GM12878 (cell line): ENCODE measurements at regions not wholly inside any gene's neighbourhood (a gene's known extent, or its start where the extent isn't known, plus 50 kb on each side); places are given as distances from the start of the nearest gene placed in this dataset.

Experiments used
- ATAC-seq: fragments of 200-7000 bp; cut with Tn5 transposase; 3 replicates; pipeline ENCODE4 v1.9.1; 2020; ENCODE audit warnings: mild to moderate bottlenecking, moderate library complexity
- BruUV-seq: library from RNA; stranded (reverse); fragments of 400-500 nt; replicated peaks from 2 replicates; lab custom pipeline; 2021; lab: Mats Ljungman, UMichigan
- CTCF ChIA-PET: fragments of 300-600 bp; sonication (Branson Sonifier 250); formaldehyde crosslinking; extraction: SDS; loops from one replicate; lab custom pipeline; 2021; ENCODE audit warnings: inconsistent platforms; lab: Yijun Ruan, JAX
- POLR2A ChIA-PET: fragments of 350-600 bp; formaldehyde crosslinking; extraction: SDS; loops from one replicate; lab custom pipeline; 2021; ENCODE audit warnings: inconsistent platforms; lab: Charles Lee
- RAD21 ChIA-PET: fragments of 300-600 bp; sonication (Branson Sonifier 250); formaldehyde crosslinking; loops from one replicate; lab custom pipeline; 2023; ENCODE audit warnings: antibody characterized with exemption; ENCODE audit not compliant: unreplicated experiment; lab: Charles Lee
- SMC1A ChIA-PET: fragments of 300-600 bp; sonication (Branson Sonifier 250); formaldehyde crosslinking; loops from one replicate; lab custom pipeline; 2023; ENCODE audit not compliant: unreplicated experiment, uncharacterized antibody; lab: Charles Lee
- DNase-seq: peaks from one replicate; pipeline ENCODE4 v3.0.0-alpha.2; 2011; ENCODE audit warnings: low read depth, low spot score
- FAIRE-seq: peaks from 3 replicates; lab custom pipeline; 2011; peaks lifted over from hg19 to GRCh38; lab: Jason Lieb, UNC
- H2AFZ ChIP-seq: 2 replicates; pipeline ENCODE4 v1.6.0; 2011; ENCODE audit warnings: low read depth, low read length, control low read depth; ENCODE audit not compliant: control insufficient read depth
- H3K27ac ChIP-seq: 2 replicates; pipeline ENCODE4 v1.5.1; 2011; ENCODE audit warnings: control low read depth; ENCODE audit not compliant: control insufficient read depth, insufficient read depth
- H3K27me3 ChIP-seq, 2 experiments: replicated peaks in 1 of 2; 2 replicates each; pipeline versions ENCODE4 v1.6.0 to v1.6.1; 2011; ENCODE audit warnings: low read length in 1 of 2; ENCODE audit not compliant: control insufficient read depth in 2 of 2, insufficient read depth in 2 of 2
- H3K36me3 ChIP-seq, 2 experiments: 2 replicates each; pipeline ENCODE4 v1.5.1; 2011; ENCODE audit warnings: low read length in 1 of 2; ENCODE audit not compliant: control insufficient read depth in 2 of 2, insufficient read depth in 2 of 2
- H3K4me1 ChIP-seq: 2 replicates; pipeline ENCODE4 v1.6.1; 2011; ENCODE audit warnings: mild to moderate bottlenecking, low read length, moderate library complexity, mixed read lengths; ENCODE audit not compliant: control insufficient read depth, insufficient read depth
- H3K4me2 ChIP-seq: 2 replicates; pipeline ENCODE4 v1.6.0; 2011; ENCODE audit warnings: control low read depth; ENCODE audit not compliant: control insufficient read depth, insufficient read depth
- H3K4me3 ChIP-seq: fragments of 200-600 bp; sonication (generic); 2 replicates; pipeline ENCODE4 v1.5.1; 2016
- H3K79me2 ChIP-seq: 2 replicates; pipeline ENCODE4 v1.6.0; 2011; ENCODE audit warnings: low read length; ENCODE audit not compliant: control insufficient read depth, insufficient read depth
- H3K9ac ChIP-seq: 2 replicates; pipeline ENCODE4 v1.8.0; 2011; ENCODE audit warnings: low read length, control low read depth, mixed read lengths; ENCODE audit not compliant: control insufficient read depth, insufficient read depth
- H3K9me3 ChIP-seq: replicated peaks from 3 replicates; pipeline ENCODE4 v1.5.1; 2011; ENCODE audit warnings: mild to moderate bottlenecking, low read length; ENCODE audit not compliant: control insufficient read depth, insufficient read depth
- H4K20me1 ChIP-seq: 2 replicates; pipeline ENCODE4 v1.6.0; 2011; ENCODE audit not compliant: control insufficient read depth, insufficient read depth
- CEBPZ ChIP-seq: fragments of 150-350 bp; IDR thresholded peaks from 2 replicates; pipeline ENCODE4 v1.6.1; 2016; ENCODE audit warnings: low read depth, low read length
- FOXM1 ChIP-seq: IDR thresholded peaks from 2 replicates; pipeline ENCODE4 v1.6.1; 2012; ENCODE audit warnings: low read depth, mild to moderate bottlenecking, inconsistent platforms, low read length, moderate library complexity
- MLLT1 ChIP-seq: fragments of 450-650 bp; IDR thresholded peaks from 2 replicates; pipeline ENCODE4 v1.6.1; 2016; ENCODE audit warnings: mild to moderate bottlenecking
- WRNIP1 ChIP-seq: IDR thresholded peaks from 2 replicates; pipeline ENCODE4 v1.6.1; 2011; ENCODE audit warnings: low read depth, low read length, improper control_type of control experiment, borderline replicate concordance
- WGBS: methylation state at CpG from one replicate; pipeline ENCODE4 v1.1.6; 2016; ENCODE audit warnings: low lambda C conversion rate; ENCODE audit not compliant: insufficient replicate concordance, insufficient coverage; ENCODE audit errors: missing lambda C conversion rate; 5-methylcytosine and 5-hydroxymethylcytosine counted together
- in situ Hi-C: fragments of 300-500 bp; cut with MboI; formaldehyde crosslinking; loops from 9 replicates; pipeline ENCODE4 v1.14.3; 2018; ENCODE audit warnings: mixed read lengths
- intact Hi-C: fragments of 100-400 bp; cut with micrococcal nuclease; formaldehyde crosslinking; loops from one replicate; pipeline ENCODE4 v1.14.2; 2022; ENCODE audit not compliant: unreplicated experiment

- intact Hi-C loops = no loop called here
- FAIRE-seq (no peak), ATAC-seq (no peak; the same call in 2 of the 3 replicates), DNase-seq (no peak)
- H3K9me3 ChIP-seq = no peaks in the 10 kb centered on the region; the same call in 2 of the 3 replicates
- 0 out of 2 replicates have a peak overlapping the region, but pooled peaks have one; percentile 32 for H3K4me3 ChIP-seq
- H4K20me1 ChIP-seq = no peaks in the 10 kb centered on the region
- H3K4me1 ChIP-seq = peaks cover 32% of the 10 kb centered on the region
- no TSS peak for BruUV-seq
- no peaks in the 10 kb centered on the region; the same call in 1 of the 2 replicates for H3K79me2 ChIP-seq
- H3K27me3 ChIP-seq = no peaks in the 10 kb centered on the region
- peak overlapping the region; percentile 21 for H3K4me2 ChIP-seq
- in situ Hi-C loops = no loop called here
- no peak overlapping the region for H3K9ac ChIP-seq
- peak overlapping the region; percentile 76 for H2AFZ ChIP-seq
- peak overlapping the region; percentile 4 for H3K27ac ChIP-seq
- H3K36me3 ChIP-seq = no peaks in the 10 kb centered on the region
- TF ChIP-seq WRNIP1 (no peak), FOXM1 (0 out of 2 replicates have a peak, but pooled peaks have one; percentile 4)
- TF ChIP-seq, all 136 proteins: peak for 1
- ChIA-PET CTCF (interaction anchor here (0.5 to 2.0 kb wide), 7 partner anchors 10 to 175 kb away, joined by 3 to 7 read pairs (median 4); no protein-coding TSS in a partner anchor), SMC1A (interaction anchor here (0.9 to 4.2 kb wide), 15 partner anchors 9 to 570 kb away, joined by 3 to 25 read pairs (median 4); no protein-coding TSS in a partner anchor), POLR2A (interaction anchor here (1.0 to 1.1 kb wide), 3 partner anchors 10 to 210 kb away, joined by 3 read pairs; no protein-coding TSS in a partner anchor), RAD21 (interaction anchor here (0.7 to 9.6 kb wide), 10 partner anchors 10 to 117 kb away, joined by 3 to 74 read pairs (median 4); no protein-coding TSS in a partner anchor)
Observed at GRCh38 chr2:57877811-57878170, 168.8 kb upstream of the VRK2 start.

DNA sequence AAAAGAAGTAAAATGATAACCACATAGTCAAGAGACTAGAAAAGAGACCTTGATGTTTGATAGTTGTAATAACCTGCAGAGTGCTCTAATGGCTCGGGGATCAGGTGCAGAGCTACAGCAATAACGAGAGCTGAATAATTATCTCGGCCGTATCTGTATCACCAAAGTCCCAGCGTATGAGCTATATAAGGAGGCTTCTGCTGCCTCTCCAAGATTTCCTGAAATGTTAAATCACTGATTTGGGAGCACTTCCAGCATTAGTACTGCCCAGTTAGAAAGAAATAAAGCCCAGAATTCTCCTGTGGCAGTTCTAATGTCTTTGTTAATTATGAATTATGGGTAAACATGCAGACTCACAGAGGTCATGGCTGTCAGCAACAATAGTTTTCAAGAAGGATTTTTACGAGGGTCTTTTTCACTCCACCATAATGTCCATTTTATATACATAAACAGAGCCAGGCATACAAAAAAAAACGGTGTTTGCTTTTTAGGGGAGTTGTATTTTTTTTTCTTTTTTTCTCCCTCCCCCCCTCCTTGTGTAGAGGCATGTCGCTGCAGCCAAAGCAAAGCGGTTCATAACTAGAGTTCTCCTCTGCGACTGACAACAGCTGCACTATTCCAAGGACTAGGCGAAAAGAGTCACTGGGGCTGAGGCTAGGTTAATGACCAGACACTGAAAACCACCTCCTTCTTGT is 168.3 kb upstream of the VRK2 start:
- DNase-seq (no peak), FAIRE-seq (no peak), ATAC-seq (peak; percentile 2; the same call in 1 of the 3 replicates)
- ChIA-PET CTCF (interaction anchor here (0.5 to 2.0 kb wide), 8 partner anchors 10 to 174 kb away, joined by 3 to 7 read pairs (median 4); no protein-coding TSS in a partner anchor), RAD21 (interaction anchor here (0.9 to 9.6 kb wide), 10 partner anchors 13 to 167 kb away, joined by 3 to 74 read pairs (median 4); no protein-coding TSS in a partner anchor), SMC1A (interaction anchor here (0.6 to 4.2 kb wide), 18 partner anchors 9 to 571 kb away, joined by 3 to 25 read pairs (median 4); no protein-coding TSS in a partner anchor), POLR2A (interaction anchor here (0.9 to 1.6 kb wide), 5 partner anchors 10 to 211 kb away, joined by 3 read pairs; partner anchors contain the start of gene VRK2)
- peak overlapping the region; percentile 21 for H3K4me2 ChIP-seq
- H2AFZ ChIP-seq = peak overlapping the region; percentile 76
- no TSS peak for BruUV-seq
- H3K27me3 ChIP-seq = no peaks in the 10 kb centered on the region
- H4K20me1 ChIP-seq = no peaks in the 10 kb centered on the region
- TF ChIP-seq MLLT1 (peak; percentile 56; the same call in 1 of the 2 replicates), CEBPZ (no peak)
- no peaks in the 10 kb centered on the region; the same call in 2 of the 3 replicates for H3K9me3 ChIP-seq
- peak overlapping the region; percentile 44 for H3K9ac ChIP-seq
- intact Hi-C loops (no loop called here), in situ Hi-C loops (no loop called here)
- H3K4me1 ChIP-seq = peaks cover 36% of the 10 kb centered on the region
- H3K79me2 ChIP-seq = peaks cover 3% of the 10 kb centered on the region
- peak overlapping the region; percentile 4 for H3K27ac ChIP-seq
- no peaks in the 10 kb centered on the region for H3K36me3 ChIP-seq
- WGBS = 87% methylated on average over 11 of the region's 11 CpGs
- H3K4me3 ChIP-seq = peak overlapping the region; percentile 32; the same call in 1 of the 2 replicates
